Stomach (tissue), 4 donors: ENCODE measurements at regions not wholly inside any gene's neighbourhood (a gene's known extent, or its start where the extent isn't known, plus 50 kb on each side); places are given as distances from the start of the nearest gene placed in this dataset.

Experiments used
- POLR2A ChIP-seq, 4 donors: fragments of 450-650 bp; IDR thresholded peaks; one replicate each; pipeline ENCODE4 v1.6.1; 2016; ENCODE audit warnings: antibody characterized with exemption in 4 of 4, control low read depth in 2 of 4, mild to moderate bottlenecking in 1 of 4, moderate library complexity in 1 of 4
- TF ChIP-seq, protein P1 (sequence below), 7 experiments: fragments of 450-650 bp in 4 of 7; fragments of 200-600 bp in 3 of 7; sonication (generic) in 3 of 7; IDR thresholded peaks; one replicate each; pipeline ENCODE4 v1.5.1; 2016 to 2019; ENCODE audit warnings: antibody characterized with exemption in 7 of 7, control low read depth in 2 of 7, mild to moderate bottlenecking in 1 of 7

DNA sequence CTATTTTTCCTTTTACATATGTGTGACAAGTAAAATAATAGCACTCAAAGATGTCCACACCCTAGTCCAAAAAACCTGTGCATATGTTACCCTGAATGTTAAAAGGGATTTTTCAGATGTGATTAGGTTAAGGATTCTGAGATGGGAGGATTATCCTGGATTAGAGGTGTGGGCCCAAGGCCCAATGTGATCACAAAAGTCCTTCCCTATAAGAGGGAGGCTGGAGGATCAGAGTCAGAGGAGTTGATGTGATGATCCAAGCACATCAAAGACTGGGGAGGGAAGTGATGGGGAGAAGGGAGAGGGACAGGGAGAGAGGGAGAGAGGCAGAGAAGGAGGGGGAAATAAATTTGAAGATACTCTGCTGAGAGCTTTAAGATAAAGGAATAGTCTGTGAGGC is 512.6 kb downstream of the PLOD2 start:
- TF ChIP-seq, protein P1, sequence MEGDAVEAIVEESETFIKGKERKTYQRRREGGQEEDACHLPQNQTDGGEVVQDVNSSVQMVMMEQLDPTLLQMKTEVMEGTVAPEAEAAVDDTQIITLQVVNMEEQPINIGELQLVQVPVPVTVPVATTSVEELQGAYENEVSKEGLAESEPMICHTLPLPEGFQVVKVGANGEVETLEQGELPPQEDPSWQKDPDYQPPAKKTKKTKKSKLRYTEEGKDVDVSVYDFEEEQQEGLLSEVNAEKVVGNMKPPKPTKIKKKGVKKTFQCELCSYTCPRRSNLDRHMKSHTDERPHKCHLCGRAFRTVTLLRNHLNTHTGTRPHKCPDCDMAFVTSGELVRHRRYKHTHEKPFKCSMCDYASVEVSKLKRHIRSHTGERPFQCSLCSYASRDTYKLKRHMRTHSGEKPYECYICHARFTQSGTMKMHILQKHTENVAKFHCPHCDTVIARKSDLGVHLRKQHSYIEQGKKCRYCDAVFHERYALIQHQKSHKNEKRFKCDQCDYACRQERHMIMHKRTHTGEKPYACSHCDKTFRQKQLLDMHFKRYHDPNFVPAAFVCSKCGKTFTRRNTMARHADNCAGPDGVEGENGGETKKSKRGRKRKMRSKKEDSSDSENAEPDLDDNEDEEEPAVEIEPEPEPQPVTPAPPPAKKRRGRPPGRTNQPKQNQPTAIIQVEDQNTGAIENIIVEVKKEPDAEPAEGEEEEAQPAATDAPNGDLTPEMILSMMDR (IDR thresholded peaks at IDR 0.05) = no peak
- TF ChIP-seq POLR2A (IDR thresholded peaks at IDR 0.05) = no peak
